GM21723 (cell line): ENCODE measurements at regions not wholly inside any gene's neighbourhood (a gene's known extent, or its start where the extent isn't known, plus 50 kb on each side); places are given as distances from the start of the nearest gene placed in this dataset.

ENCODE experiments used
- ATAC-seq: cut with Tn5 transposase; IDR thresholded peaks from one replicate; pipeline ENCODE4 v1.9.1; 2021; ENCODE audit warnings: mild to moderate bottlenecking, moderate library complexity; ENCODE audit not compliant: unreplicated experiment

DNA sequence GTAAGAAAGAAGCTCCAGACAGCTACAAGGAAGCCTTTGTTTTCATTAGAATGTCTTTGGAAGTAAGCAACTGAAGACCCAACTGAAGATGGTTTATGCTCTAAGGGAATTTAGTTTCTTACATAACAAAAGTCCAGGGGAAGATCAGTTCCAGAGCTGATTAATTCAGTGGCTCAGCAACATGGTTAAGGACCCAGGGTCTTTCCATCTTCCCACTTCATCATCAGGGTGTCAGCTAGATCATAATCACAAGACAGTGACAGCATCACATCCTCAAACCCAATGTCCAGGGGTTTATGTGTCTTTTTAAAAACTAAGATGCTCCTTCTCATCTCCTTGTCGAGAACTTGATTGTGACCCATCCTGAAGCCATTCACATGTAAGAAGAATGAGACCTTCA, 119.7 kb upstream of the PRDM1 start:
- no peak for ATAC-seq

DNA sequence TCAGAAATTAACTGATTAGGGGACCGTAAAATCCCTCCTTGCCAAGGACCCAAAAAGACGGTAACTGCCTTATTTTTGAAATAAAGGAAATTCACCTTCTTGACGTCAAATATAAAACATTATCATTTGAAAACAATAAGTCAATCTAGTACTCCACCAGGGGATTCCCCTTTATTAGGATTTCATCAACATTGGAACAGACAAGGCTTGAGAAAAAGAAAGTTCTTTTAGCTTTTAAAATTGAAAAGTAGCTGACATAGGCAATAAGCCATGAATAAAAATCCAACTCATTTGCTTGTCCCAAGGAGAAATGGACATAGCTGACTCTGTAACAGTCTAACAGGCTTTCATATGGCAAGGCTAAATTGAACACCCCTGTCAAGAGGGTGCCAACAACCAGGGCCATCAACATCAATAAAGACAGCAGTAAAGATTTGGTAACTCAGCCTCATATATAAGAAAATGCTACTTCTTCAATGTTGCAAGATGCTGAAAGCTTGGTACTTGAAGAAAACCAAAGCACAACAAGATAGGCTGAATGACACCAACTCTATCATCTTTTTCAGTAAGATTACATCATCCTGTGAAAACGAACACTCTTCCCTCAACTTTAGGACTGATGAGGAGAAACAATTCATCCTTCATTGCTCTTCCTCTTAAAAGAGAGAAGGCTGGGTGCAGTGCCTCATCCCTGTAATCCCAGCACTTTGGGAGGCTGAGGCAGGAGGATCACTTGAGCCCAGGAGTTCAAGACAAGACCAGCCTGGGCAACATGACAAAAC, 121.0 kb upstream of the PRDM1 start:
- no peak for ATAC-seq

DNA sequence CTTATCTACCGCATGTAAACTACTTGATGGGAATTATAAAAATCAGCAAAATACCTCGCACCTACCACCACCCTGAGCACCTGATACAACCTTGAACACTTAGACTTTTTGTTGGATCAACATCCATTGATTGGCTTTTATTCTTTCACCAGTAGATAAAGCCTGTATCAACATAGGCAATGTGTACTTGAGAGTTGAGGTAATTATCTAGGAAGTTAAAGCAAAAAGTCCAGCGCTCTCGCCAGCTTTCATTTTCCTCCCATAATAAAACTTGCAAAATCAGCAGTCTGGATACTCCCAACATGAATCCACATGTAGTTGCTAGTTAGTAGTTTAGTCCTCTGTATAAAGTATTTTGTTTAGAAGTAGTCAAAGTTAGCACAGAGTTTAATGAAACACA, 132.0 kb upstream of the PRDM1 start:
- no peak for ATAC-seq

DNA sequence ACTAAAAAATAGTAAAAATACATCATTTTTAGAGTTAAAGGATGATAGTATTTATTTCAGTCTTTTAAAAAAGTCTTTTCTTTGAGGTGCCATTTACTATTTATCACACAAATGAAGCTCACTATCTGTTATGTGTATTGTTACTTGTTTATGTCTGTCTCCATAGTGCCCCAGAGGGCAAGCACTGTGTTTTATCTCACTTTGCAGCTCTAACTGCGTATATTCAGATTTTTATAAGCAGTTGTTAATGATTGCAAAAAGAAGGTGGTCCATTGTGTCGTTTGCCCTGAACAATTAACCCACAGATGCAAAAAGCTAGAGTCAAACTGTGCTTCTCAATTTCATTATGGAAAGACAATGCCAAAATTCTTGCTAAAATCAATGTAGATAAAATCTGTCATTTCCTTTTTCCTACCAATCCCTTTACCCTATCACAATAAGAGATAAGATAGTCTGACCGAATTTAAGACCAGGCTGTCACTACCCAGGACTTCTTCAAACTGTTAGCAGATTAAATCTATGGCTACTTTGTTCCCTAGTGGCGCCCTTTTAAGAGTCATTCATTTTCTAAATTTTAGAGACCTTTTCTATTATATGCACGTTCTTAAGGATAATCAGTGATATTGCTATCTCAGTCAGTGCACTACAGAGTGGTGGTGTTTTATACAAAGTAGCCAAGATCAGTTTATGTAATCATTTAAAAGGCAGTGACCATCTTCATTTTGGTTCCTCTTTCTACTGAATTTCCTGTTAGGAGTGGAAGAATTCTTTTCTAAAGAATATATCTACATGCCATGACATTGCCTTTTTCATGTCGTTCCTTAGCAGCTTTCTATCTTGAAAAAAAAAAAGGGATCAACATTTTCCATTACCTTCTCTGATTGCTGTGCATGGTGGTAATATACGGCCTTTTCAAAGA, 133.1 kb upstream of the PRDM1 start:
- no peak for ATAC-seq

DNA sequence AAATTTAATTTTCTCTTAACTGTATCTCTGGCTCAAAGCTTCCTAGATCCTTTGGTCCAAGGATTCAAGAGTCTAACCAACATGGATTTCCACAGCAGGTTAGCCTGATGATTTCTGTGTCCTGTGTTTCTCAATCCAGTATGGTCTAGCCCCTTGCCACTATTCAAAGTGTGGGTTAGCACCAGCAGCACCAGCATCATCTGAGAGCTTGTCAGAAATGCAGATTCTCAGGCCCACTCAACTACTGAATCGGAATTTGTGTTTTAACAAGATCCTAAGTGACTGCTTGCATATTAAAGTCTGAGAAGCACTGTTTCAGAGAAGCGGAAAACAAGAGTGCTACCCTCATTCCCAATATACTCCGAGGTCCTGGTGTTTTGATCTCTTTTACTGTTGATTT, 133.8 kb upstream of the PRDM1 start:
- ATAC-seq = no peak

DNA sequence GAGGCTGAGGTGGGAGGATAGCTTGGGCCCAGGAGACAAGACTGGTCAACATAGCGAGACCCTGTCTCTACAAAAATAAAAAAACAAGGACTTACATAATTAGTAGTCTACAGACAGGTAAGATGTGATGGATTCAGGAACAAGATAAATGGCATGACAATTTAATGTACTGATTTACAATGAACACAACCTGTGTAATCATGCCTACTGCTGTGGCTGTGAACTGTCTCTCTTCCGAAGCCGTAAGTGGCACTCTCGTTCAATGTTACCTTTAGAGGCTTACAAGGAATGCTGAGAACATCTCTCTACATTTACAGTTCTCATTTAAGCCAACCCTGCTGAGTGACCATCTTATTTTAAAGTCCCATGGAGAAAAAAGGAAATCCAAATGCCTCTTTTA, 134.8 kb upstream of the PRDM1 start:
- ATAC-seq = no peak

DNA sequence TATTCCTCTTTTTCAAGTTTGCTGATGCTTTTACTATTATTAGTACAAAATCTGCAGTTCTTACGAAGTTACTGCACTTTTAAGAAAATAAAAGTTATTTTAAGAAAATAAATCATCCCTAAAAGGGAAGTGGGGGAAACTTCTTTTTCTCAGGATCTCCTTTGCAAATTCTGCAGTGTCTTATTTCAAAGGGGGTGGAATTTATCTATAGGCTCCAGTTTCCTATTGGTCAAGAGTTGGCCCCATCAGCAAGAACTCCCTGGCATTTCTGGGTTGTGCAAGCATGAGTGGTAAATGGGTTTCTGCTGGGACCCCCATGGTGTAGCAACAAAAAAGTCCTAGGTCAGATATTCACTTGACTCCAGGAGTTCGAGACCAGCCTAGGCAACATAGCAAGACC, 136.3 kb upstream of the PRDM1 start:
- no peak for ATAC-seq

DNA sequence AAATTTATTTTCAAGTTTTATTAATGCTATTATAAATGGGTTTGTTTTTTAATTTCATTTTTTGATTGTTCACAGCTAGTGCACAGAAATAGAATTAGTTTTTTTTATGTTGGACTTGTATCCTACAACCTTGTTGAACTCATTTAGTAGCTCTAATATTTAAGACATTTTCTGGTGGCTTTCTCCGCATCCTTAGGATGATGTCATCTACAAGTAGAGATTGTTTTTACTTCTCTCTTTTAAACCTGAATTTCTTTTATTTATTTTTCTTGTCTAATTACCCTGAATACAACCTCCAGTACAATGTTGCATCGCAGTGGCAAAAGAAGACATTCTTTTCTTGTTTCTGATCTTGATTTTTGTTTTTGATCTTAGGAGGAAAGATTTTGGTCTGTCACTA, 142.6 kb upstream of the PRDM1 start:
- no peak for ATAC-seq

DNA sequence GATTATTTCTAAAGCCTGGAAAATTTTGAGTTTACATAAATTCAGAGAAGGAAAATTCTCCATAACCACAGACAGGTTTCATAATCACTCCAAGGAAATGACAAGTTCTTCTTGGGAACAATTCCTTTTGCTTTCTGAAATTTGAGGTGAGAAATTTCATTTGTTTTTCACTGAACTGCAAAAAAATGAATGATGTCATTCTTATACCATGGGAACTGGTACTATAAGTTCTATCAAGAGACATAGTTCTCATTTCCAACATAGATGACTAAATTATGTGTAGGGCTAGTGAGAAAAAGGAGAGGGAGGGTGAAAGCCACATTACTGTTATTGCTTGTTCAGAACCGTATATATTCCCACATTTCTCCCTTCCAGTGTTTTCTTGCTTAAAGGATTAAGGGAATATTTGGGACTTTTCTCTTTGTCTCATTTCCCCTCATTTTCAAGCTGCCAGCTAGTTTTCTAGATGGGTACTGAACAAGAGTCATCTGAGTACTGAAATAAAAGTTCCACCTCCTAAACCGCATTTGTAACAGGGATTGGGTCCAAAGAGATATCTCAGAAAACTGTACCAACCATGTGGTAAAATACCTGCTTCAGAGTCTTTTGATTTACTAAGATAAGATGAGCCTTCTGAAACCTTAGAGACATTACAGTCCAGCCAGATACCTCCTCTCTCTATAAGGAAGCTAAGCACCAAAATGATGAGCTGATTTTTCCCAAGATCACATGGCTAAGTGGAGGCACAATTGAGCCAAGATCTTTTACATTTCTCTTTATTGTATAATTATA, 144.3 kb upstream of the PRDM1 start:
- no peak for ATAC-seq

DNA sequence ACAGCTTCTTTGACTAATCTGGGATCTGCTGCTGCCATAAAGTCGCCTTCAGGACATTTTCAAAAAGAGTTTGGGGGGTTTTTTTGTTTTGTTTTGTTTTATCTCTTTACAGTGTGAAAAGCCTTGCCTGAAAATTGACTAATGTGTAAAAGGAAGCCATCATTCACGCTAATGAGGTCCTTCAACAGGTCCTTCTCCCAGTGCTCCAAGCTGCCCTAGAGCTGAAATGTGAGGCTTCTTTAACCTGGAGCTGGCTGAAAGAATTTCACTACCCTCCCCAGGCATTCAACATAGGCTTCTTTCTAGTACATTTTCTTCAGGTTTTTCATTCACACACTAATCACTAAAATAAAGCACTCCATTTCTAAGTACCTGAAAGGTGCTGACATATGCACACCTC, 145.1 kb upstream of the PRDM1 start:
- no peak for ATAC-seq

DNA sequence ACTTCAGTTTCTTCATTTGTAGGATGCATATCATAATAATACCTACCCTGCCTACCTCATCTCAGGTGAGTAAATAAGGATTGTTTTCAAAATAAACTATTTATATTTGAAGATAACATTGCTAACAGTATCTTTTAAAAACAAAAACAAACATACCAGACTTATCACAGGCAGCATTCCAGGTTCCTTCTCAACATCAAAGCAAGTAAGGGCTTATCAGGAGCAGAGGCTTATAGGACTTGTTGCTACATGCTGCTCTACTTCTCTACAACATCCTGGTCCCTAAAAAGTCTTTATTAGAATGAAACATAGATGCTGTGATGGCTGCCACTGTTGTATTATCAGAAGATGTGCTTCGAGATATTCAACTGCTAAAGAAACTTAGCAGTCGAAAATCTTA, 149.2 kb upstream of the PRDM1 start:
- no peak for ATAC-seq

DNA sequence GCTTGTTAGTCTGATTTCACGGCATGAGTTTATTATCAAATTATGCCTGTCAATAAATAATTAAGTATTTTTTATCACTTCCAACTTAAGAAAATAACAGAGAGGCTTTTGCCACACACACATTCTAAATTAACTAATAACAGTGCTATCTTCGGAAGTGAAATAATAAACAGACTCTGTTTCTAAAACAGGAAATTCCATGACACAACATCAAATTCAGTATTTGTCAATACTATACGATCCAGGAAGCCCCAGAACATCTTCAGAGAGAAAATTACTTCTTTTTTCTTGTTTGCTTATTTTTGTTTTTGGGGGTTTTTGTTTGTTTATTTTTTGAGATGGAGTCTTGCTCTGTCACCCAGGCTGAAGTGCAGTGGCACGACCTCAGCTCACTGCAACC, 150.7 kb upstream of the PRDM1 start:
- ATAC-seq = no peak

DNA sequence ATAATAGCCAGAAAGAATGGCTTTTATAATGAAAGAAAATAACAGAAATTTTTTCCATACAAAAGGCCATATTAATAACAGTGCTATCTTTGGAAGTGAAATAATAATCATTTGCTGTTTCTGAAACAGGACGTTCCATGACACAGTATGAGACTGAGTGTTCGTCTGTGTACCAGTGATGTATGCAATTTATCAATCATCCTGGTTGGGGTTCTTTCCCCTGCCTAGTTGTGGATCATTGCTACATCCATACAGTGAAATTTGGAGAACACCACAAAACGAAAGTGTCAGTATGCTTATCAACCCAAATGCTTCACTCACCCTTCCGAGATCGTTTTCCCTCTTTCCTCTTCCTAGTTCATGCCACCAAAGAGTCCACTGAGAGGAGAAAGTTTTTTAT, 151.4 kb upstream of the PRDM1 start:
- no peak for ATAC-seq

DNA sequence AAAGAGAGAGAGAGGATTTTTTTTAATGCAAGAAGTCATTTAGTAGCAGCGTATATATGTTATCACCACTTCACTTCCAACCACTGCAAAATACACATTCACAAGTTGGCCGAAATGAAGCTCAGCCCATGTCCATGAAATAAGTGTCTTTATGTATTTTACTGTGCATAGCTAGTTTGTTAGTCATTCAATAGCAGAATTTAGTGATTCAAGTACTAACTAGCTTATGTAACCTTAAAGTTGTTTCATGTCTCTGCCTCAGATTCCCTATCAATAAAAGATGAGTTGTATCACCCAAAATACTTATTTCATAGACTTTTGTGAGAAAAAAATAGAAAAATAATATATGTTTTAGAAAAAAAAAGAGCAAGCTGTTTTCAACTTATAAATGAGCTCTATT, 153.7 kb upstream of the PRDM1 start:
- no peak for ATAC-seq

DNA sequence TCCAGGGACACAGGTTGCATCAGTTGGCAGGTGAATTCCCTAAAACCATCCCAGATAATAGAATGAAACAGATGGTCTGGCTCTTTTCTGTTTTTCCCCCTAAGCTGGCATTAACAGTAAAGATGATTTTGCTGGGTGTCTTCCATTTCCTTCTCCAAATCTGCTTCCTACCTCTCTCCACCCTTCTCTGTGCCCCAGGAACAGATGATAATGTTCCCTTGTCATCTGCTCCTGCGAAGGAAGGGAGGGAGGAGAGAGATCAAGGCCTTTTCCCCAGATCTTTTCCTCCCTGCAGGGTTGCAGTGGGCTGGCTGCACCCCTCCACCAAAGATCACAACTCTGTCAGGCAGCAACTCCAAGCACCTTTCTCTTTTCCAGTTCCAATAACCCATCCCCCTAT, 156.5 kb upstream of the PRDM1 start:
- no peak for ATAC-seq

DNA sequence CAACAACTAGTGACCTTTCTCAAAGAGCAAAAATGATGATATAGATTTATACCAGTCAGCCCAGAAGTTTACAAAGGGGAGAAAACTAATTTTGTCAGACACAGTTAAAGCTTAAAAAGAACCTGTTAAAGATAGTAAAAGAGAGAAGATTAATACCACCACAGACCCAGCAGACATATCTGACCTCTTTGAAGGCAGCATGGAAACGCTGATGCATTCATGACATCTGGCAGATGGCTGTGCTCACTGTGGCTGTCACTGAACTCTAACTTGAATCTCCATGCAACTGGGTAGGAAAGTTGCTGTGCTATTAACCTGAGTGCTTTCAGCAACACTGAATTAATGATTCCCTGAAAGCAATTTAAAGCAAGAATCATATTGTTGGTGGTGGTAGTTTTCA, 159.8 kb upstream of the PRDM1 start:
- no peak for ATAC-seq

DNA sequence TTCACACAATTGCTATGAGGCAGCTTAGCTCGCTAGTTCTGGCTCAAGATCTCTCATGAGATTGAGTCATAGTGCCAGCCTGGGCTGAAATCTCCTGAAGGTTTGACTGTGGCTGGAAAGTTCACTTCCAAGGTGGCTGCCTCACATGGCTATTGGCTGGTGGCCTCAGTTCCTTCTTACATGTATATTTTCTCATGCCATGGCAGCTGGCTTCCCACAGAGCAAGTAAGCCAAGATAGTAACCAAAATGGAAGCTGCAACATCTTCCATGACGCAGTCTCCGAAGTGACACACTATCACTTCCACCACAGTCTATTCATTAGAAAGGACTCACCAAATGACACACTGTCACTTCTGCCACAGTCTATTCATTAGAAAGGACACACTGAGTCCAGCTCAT, 160.4 kb upstream of the PRDM1 start:
- ATAC-seq = no peak

DNA sequence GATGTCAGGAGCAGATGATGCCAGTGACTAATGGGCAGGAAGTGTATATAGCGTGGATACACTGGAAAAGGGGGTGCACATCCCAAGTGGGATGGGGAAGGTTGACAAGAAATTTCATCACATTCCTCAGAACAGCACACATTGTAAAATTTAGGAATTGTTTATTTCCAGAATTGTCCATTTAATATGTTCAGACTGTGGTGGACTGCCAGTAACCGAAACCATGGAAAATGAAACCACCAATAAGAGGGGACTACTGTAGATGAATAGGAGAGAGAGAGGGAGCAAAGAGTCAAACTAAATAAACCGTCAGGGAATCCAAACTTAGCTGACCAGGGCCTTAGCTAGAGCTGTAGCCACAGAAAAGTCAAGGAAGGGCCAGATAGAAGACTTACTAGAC, 164.4 kb upstream of the PRDM1 start:
- no peak for ATAC-seq

DNA sequence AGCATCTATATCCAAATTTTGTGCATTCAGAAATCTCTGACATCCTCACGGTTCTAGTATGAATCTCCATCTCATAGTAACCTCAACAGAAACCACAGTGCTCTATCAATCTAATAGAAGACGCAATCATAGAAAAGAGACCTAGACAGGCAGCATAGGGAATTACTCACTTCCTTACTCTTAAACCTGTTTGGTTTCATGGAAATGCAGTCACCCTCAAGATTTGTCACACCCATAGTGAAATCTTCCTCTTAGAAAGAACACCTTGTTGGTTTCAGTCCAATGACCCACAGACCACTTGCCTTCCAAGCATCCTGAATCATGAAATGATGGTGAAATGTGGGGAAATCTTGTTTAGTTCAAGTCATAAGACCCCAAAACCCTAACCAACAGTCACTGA, 166.1 kb upstream of the PRDM1 start:
- ATAC-seq = no peak

DNA sequence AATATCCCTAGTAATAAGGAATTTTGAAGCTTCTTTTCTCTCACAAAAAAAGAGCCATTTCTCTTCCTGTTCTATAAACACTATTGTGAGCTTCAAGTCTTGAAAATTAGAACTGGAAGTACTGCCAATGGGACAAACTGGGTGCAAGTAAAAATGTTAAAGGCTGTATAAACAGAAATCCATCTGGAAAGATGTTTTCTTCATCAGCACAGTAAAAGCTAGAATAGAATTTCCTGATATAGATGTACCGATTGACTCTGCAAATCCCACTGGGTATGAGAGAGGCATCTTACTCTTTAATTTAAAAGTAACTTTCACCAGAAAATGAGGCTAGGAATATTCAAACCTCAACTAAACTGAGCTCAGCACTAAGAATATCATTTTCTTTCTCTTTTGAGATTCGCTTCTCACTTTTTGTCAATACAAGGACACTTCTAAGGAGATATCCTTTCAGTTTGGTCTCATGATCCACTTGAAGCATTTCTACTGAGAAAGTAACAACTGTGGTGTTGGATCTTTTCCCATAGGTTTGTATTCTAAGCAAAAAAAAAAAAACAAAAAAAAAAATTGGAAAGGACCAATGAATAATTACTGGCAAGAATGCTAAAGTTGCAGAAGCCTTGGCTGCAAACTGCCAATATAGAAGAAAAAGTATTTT, 169.0 kb upstream of the PRDM1 start:
- ATAC-seq = no peak

DNA sequence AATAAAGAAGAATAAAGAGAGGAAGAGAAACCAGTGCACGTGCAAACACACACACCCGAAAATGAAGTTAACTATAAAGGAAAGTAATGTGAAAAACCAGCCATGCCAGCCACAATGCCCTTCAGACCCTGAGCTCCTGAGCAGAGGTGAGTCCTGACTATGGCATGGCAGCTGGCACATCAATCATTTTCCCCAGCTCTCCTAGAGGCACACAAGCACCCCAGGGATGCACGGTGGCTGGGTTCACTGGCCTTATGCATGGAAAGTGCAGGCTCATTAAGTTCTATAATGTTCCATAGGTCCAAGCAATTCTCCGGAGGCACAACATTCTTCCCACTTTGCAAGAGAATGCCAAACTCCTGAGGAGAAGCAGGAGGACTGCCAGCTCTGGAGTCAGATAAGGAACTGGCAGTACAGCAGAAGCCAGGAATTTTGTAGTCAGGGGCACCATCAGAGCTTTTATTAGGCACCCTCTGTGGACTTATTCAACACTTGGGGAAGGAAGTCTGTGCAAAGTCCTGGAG, 175.0 kb upstream of the PRDM1 start:
- ATAC-seq = no peak
